Nephron progenitor cell (in vitro differentiated cells): ENCODE measurements at regions not wholly inside any gene's neighbourhood (a gene's known extent, or its start where the extent isn't known, plus 50 kb on each side); places are given as distances from the start of the nearest gene placed in this dataset.

Experiments
- DNase-seq: peaks from one replicate; pipeline ENCODE4 v3.0.0; 2021
- H3K27ac Mint-ChIP-seq: 2 replicates; pipeline ENCODE4 v1.8.0; 2021; ENCODE audit warnings: mild to moderate bottlenecking, moderate library complexity, mixed read lengths
- H3K27me3 Mint-ChIP-seq: 2 replicates; pipeline ENCODE4 v1.8.0; 2021; ENCODE audit warnings: mild to moderate bottlenecking, low read depth, mixed read lengths; ENCODE audit not compliant: poor library complexity
- H3K36me3 Mint-ChIP-seq: 2 replicates; pipeline ENCODE4 v1.8.0; 2021; ENCODE audit warnings: low read depth, mixed read lengths
- H3K4me1 Mint-ChIP-seq: 2 replicates; pipeline ENCODE4 v1.8.0; 2021; ENCODE audit warnings: mixed read lengths
- H3K4me3 Mint-ChIP-seq: 2 replicates; pipeline ENCODE4 v1.8.0; 2021; ENCODE audit warnings: mild to moderate bottlenecking, moderate library complexity, mixed read lengths
- H3K9me3 Mint-ChIP-seq: 2 replicates; pipeline ENCODE4 v1.8.0; 2021; ENCODE audit warnings: mild to moderate bottlenecking, moderate library complexity, mixed read lengths
- CTCF ChIP-seq: fragments of 200-600 bp; sonication (generic); IDR thresholded peaks from 2 replicates; pipeline ENCODE4 v1.5.0; 2021; ENCODE audit warnings: antibody characterized with exemption

DNA sequence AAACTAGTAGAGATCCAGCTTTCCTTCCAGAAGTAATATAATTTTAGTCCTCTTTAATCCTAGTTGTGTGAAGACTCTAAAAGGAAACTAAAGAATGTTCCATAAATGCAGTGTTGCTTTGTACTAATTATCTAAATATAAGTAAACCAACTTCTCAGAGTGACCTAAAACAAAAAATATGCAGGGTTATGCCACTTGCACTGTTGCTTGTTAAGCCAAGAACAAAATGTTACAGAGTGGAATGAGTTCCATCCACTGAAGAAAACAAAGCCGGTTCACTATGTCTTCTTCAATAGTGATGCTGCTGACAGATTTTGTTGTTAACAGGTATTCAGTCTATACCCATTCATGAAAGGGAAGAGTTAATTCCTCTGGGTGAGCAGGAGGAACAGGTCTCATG, 252.0 kb upstream of the DIAPH2 start:
- H3K27me3 Mint-ChIP-seq: no peaks in the 10 kb centered on the region
- H3K4me1 Mint-ChIP-seq: no peaks in the 10 kb centered on the region
- TF ChIP-seq CTCF: no peak
- H3K27ac Mint-ChIP-seq: no peak overlapping the region
- DNase-seq: no peak
- no peak overlapping the region for H3K4me3 Mint-ChIP-seq
- H3K36me3 Mint-ChIP-seq: no peaks in the 10 kb centered on the region
- H3K9me3 Mint-ChIP-seq: peaks cover 3% of the 10 kb centered on the region

DNA sequence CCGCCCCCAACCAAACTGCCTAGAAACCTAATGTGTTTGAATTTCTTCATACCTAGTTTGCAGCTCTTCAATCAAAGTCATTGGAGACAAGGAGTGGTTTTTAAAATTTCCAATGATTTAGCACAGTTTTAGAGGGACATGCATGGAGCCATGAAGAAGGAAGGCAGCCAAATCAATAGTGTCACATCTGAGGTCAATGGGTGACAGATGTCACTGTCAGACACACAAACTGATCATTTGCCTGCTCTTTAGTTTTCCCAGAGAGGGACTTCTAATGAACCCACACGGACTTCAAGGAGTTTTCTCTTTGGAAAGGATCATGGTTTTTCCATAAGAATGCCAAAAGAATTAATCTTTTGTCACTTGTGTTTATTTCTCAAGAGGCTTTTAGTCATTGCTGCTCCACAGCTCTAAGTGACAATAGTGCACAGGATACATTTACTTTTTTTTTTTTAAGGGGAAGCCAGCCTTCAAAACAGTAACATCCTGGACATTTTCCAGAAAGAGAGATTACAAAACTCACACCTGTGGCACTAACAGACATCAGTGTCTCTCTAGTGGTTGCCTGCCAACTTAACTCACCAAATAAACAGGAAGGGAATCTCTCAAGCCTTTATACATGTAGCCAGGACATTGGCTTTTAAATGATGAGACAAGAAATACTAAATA, 251.1 kb upstream of the DIAPH2 start:
- Mint-ChIP-seq H3K27me3 (no peaks in the 10 kb centered on the region), H3K9me3 (peaks cover 3% of the 10 kb centered on the region), H3K36me3 (no peaks in the 10 kb centered on the region), H3K4me3 (no peak overlapping the region), H3K4me1 (no peaks in the 10 kb centered on the region), H3K27ac (no peak overlapping the region)
- no peak for TF ChIP-seq CTCF
- DNase-seq: no peak

GRCh38 chrX:96435378-96436035, 249.1 kb upstream of the DIAPH2 start:
- TF ChIP-seq CTCF: no peak
- Mint-ChIP-seq H3K4me1 (no peaks in the 10 kb centered on the region), H3K4me3 (no peak overlapping the region), H3K27ac (no peak overlapping the region), H3K9me3 (no peaks in the 10 kb centered on the region), H3K27me3 (no peaks in the 10 kb centered on the region), H3K36me3 (no peaks in the 10 kb centered on the region)
- no peak for DNase-seq

DNA sequence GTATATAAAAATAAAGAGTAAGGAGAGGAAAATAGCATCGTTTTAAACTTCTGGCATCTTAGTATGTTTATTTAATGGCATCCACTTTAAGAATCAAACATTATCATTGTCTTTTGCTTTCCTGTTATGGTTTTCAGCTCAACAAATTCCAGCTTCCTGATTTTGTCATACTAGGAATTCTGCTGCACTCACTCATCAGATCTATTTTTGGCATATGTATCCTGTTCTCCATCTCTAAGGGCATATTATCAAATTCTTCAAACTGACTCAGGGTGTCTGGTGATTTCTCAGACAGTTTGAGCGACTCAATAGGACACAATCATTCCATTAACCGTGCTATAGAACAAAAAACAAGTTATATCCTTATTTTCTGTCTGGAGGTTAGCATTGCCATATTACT, 248.5 kb upstream of the DIAPH2 start:
- Mint-ChIP-seq H3K4me1 (no peaks in the 10 kb centered on the region), H3K27ac (no peak overlapping the region), H3K36me3 (no peaks in the 10 kb centered on the region), H3K27me3 (no peaks in the 10 kb centered on the region), H3K4me3 (no peak overlapping the region), H3K9me3 (no peaks in the 10 kb centered on the region)
- TF ChIP-seq CTCF: no peak
- DNase-seq: no peak

DNA sequence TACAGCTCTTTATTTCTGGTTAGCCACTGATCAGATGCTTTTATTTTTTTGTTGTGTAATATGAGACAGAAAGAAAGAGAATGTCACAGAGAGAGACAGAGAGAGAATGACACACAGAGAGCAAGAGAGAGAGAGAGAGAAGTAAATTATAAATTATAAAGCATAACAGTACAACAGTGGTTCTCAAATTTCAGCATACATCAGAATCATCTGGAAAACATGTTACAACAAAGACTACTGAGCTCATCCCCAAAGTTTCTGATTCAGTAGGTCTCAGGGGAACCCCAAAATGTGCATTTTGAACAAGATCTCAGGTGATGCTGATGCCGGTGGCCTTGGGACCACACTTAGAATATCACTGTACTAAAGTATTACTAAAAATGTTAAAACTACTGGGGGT, 245.8 kb upstream of the DIAPH2 start:
- no peak for DNase-seq
- no peak for TF ChIP-seq CTCF
- Mint-ChIP-seq H3K27ac (no peak overlapping the region), H3K4me1 (no peaks in the 10 kb centered on the region), H3K4me3 (no peak overlapping the region), H3K27me3 (no peaks in the 10 kb centered on the region), H3K36me3 (no peaks in the 10 kb centered on the region), H3K9me3 (no peaks in the 10 kb centered on the region)

DNA sequence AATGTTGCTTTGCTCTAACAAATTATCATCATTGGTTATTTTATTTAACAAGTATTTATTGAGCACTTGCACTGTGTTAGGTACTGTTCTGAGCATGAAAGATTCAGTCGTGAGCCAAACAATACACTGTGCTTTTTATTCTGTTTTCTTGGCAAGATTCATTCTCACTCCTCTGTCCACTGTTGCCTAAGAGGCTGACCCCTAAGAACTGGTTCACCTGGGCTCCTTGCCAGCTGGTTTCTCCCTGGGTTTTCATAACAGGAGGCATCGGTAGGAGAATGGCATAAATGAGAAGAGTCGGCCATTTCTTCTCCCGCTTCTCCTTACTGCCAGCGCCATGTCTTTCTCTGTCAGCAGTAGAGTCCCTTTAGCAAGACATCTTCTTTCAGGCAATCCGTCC, 243.7 kb upstream of the DIAPH2 start:
- DNase-seq: no peak
- Mint-ChIP-seq H3K27ac (no peak overlapping the region), H3K4me1 (no peaks in the 10 kb centered on the region), H3K4me3 (no peak overlapping the region), H3K27me3 (no peaks in the 10 kb centered on the region), H3K36me3 (no peaks in the 10 kb centered on the region), H3K9me3 (no peaks in the 10 kb centered on the region)
- no peak for TF ChIP-seq CTCF
